ENCODE measurements at regions not wholly inside any gene's neighbourhood (a gene's known extent, or its start where the extent isn't known, plus 50 kb on each side); places are given as distances from the start of the nearest gene placed in this dataset.

DNA sequence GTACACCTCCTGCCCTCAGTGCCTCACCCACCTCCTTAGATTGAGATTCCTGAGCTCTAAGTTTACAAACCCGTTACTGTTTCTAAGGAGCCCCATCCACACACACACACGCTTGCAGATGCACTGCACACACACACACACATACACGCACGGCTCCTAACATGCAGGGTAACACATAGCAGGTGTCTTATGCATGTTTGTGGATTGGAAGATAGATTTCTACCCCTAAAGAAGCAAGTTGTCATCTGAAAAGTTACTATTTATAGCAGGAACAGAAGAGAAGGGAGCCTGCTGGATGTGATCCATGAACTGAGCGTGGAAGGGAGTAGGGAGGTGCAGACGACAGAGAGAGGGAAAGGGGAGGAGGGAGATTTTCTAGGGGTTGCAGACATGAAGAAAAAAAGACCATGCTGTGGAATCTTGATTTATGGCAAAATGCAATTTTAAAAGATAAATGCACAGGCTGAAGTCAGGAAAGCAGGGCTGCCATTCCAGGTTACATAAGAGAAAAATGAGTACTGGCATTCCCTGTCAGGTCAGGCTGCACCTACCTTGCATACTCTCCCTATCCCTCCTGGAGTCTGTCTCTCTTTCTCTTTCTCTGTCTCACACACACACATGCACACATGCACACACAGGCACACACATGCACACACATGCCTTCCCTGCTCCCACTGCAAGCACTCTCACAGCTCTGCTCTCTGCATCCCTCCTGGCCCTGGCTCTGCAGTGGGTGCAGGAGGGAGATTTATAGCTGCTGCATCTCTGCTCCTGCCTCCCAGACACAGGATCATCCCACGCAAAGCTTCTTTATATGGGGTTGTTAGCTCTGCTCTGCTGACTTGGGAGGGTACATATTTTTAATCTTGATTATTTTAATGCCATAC is 192.6 kb upstream of the MYT1L start:
- Histone ChIP-seq H3K9me3 (no peaks in the 10 kb centered on the region), H3K4me1 (ENCODE audit: control insufficient read depth in 1 of 2, low read depth in 2 of 2) (no peaks in the 10 kb centered on the region), H3K4me3 (no peak overlapping the region), H3K27ac (no peak overlapping the region), H3K36me3 (no peaks in the 10 kb centered on the region), H3K27me3 (replicated peaks; ENCODE audit: insufficient read depth) (no peaks in the 10 kb centered on the region)
- no peak for ATAC-seq (ENCODE audit: insufficient number of reproducible peaks, low FRiP score, low read depth)
- no peak for DNase-seq (ENCODE audit: low spot score)
- TF ChIP-seq, protein P1, sequence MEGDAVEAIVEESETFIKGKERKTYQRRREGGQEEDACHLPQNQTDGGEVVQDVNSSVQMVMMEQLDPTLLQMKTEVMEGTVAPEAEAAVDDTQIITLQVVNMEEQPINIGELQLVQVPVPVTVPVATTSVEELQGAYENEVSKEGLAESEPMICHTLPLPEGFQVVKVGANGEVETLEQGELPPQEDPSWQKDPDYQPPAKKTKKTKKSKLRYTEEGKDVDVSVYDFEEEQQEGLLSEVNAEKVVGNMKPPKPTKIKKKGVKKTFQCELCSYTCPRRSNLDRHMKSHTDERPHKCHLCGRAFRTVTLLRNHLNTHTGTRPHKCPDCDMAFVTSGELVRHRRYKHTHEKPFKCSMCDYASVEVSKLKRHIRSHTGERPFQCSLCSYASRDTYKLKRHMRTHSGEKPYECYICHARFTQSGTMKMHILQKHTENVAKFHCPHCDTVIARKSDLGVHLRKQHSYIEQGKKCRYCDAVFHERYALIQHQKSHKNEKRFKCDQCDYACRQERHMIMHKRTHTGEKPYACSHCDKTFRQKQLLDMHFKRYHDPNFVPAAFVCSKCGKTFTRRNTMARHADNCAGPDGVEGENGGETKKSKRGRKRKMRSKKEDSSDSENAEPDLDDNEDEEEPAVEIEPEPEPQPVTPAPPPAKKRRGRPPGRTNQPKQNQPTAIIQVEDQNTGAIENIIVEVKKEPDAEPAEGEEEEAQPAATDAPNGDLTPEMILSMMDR (IDR thresholded peaks at IDR 0.05), result no peak

DNA sequence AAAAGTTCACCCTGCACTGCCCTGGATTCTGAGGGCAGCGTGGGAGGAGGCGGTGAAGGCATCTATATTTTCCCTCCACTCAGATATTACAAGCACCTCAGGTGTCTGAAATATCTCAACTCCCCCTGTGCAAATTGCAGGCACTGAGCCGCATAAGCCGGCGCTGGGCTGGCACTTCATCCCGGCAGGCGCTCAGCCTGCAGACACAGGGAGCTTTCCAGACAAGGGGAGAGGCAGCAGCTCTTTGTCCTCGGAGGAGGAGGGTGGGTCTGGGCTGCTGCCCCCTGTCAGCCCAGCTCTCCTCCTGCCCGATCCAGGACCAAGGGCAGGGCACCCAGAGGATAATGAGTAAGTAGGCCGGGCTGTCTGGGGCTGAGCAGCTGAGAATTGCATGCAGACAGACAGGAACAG is 189.3 kb upstream of the MYT1L start:
- TF ChIP-seq, protein P1 (IDR thresholded peaks at IDR 0.05), result no peak
- no peaks in the 10 kb centered on the region for H3K36me3 ChIP-seq
- H3K4me3 ChIP-seq, result no peak overlapping the region
- H3K9me3 ChIP-seq, result no peaks in the 10 kb centered on the region
- DNase-seq (ENCODE audit: low spot score) (no peak), ATAC-seq (ENCODE audit: insufficient number of reproducible peaks, low FRiP score, low read depth) (no peak)
- no peaks in the 10 kb centered on the region for H3K27me3 ChIP-seq (replicated peaks; ENCODE audit: insufficient read depth)
- no peaks in the 10 kb centered on the region for H3K4me1 ChIP-seq (ENCODE audit: control insufficient read depth in 1 of 2, low read depth in 2 of 2)
- H3K27ac ChIP-seq, result no peak overlapping the region

DNA sequence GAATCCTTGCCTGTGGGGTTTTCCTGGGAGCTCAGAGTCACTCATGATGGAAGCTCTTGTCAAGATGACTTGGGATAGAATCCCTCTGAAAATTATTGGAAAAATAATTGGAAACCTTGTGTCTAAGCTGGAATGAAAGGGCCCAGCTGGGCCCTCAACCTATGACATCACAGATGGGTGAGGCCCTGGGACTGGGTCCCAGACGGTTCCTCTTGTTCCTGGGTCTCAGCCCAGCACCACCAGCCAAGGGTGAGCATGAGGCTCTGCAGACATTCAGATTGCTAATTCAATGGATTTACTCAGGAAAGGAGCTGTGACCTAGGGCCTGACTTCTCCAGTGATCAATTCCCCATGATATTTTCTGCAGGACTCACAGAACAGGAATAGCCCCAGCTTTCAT is 188.3 kb upstream of the MYT1L start:
- ATAC-seq (ENCODE audit: insufficient number of reproducible peaks, low FRiP score, low read depth) (no peak), DNase-seq (ENCODE audit: low spot score) (no peak)
- H3K9me3 ChIP-seq, result no peaks in the 10 kb centered on the region
- no peaks in the 10 kb centered on the region for H3K27me3 ChIP-seq (replicated peaks; ENCODE audit: insufficient read depth)
- no peaks in the 10 kb centered on the region for H3K4me1 ChIP-seq (ENCODE audit: control insufficient read depth in 1 of 2, low read depth in 2 of 2)
- no peaks in the 10 kb centered on the region for H3K36me3 ChIP-seq
- H3K27ac ChIP-seq, result no peak overlapping the region
- H3K4me3 ChIP-seq, result no peak overlapping the region
- TF ChIP-seq, protein P1 (IDR thresholded peaks at IDR 0.05), result no peak

DNA sequence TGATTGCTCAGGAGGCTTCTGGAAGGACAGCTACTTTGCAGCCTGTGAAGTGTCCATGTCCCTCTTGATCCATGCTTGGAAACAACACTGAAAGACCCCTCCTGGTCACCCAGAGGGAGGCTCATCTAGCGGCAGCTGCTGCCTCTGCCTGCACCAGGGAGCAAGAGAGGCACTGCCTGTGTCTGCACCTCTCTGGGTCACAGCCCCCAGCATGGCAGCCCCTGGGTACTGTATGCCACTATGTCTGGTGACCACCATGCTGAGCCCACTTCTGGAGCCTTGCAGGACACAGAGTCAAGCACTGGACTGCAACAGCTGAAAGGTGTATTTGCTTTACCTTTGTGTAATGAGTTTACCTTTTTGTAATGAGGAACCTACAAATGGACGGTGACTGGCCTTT is 186.3 kb upstream of the MYT1L start:
- Histone ChIP-seq H3K4me3 (no peak overlapping the region), H3K4me1 (ENCODE audit: control insufficient read depth in 1 of 2, low read depth in 2 of 2) (no peaks in the 10 kb centered on the region), H3K27ac (no peak overlapping the region), H3K27me3 (replicated peaks; ENCODE audit: insufficient read depth) (no peaks in the 10 kb centered on the region), H3K9me3 (no peaks in the 10 kb centered on the region), H3K36me3 (no peaks in the 10 kb centered on the region)
- TF ChIP-seq, protein P1 (IDR thresholded peaks at IDR 0.05), result no peak
- DNase-seq (ENCODE audit: low spot score), result no peak
- no peak for ATAC-seq (ENCODE audit: insufficient number of reproducible peaks, low FRiP score, low read depth)

DNA sequence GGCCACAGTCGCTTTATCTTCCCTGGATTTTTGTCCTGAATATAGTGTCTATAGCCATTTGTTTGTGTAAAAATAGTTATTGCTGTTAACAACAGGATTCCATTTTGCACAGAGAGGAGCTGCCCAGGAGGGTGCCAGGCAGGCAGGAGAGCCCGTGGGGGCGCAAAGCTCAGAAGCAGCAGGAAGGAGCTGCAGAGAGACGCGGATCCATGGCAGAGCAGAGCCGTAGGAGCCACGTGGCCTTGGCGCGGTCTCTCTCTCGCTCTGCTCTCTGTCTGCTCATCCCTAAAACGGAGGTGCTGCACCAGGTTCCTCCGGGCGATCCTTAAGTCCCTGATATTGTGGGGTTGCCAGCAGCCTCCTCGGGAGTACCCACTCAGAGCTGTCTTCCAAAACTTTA is 185.3 kb upstream of the MYT1L start:
- Histone ChIP-seq H3K36me3 (no peaks in the 10 kb centered on the region), H3K4me3 (no peak overlapping the region), H3K9me3 (no peaks in the 10 kb centered on the region), H3K27ac (no peak overlapping the region), H3K4me1 (ENCODE audit: control insufficient read depth in 1 of 2, low read depth in 2 of 2) (no peaks in the 10 kb centered on the region), H3K27me3 (replicated peaks; ENCODE audit: insufficient read depth) (no peaks in the 10 kb centered on the region)
- TF ChIP-seq, protein P1 (IDR thresholded peaks at IDR 0.05), result no peak
- no peak for DNase-seq (ENCODE audit: low spot score)
- ATAC-seq (ENCODE audit: insufficient number of reproducible peaks, low FRiP score, low read depth), result no peak
